VCaP (cell line): ENCODE measurements at regions not wholly inside any gene's neighbourhood (a gene's known extent, or its start where the extent isn't known, plus 50 kb on each side); places are given as distances from the start of the nearest gene placed in this dataset.
"Not testable (repeated sequence)": the region's sequence is repeated elsewhere in the genome, so short reads cannot be mapped to it uniquely, and the experiment has no call there.

Experiments
- H3K27ac ChIP-seq: fragments of 450-650 bp; 2 replicates; pipeline ENCODE4 v1.5.1; 2017
- TF ChIP-seq, protein P1 (sequence below): fragments of 450-650 bp; conservative IDR thresholded peaks from 2 replicates; pipeline ENCODE4 v1.5.1; 2017; ENCODE audit warnings: mild to moderate bottlenecking, moderate library complexity

DNA sequence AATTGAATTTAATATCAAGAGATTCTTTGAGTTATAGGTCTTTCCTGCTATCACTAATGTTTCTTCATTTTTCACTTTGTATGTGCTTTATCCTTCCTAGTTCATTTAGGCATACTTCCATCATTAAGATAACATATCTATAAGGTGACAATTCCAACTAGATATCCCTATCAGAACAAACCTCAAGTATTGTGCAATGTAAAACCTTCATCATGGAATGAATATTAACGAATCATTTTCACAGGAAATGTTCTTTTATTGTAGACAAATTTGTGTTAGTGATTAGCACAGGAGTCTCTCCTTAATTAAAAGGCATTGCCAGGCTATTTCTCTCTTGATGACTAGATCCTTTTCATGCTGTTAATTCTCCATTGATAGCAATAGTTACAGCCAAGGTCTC lies 236.5 kb upstream of the MME start:
- TF ChIP-seq, protein P1, sequence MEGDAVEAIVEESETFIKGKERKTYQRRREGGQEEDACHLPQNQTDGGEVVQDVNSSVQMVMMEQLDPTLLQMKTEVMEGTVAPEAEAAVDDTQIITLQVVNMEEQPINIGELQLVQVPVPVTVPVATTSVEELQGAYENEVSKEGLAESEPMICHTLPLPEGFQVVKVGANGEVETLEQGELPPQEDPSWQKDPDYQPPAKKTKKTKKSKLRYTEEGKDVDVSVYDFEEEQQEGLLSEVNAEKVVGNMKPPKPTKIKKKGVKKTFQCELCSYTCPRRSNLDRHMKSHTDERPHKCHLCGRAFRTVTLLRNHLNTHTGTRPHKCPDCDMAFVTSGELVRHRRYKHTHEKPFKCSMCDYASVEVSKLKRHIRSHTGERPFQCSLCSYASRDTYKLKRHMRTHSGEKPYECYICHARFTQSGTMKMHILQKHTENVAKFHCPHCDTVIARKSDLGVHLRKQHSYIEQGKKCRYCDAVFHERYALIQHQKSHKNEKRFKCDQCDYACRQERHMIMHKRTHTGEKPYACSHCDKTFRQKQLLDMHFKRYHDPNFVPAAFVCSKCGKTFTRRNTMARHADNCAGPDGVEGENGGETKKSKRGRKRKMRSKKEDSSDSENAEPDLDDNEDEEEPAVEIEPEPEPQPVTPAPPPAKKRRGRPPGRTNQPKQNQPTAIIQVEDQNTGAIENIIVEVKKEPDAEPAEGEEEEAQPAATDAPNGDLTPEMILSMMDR: no peak

GRCh38 chr3:154842536-154842935 lies 237.6 kb upstream of the MME start:
- TF ChIP-seq, protein P1: no peak
- no peak overlapping the region for H3K27ac ChIP-seq

More for the DNA sequence above, 236.5 kb upstream of the MME start:
- no peak overlapping the region for H3K27ac ChIP-seq

GRCh38 chr3:154835639-154836038 lies 244.5 kb upstream of the MME start:
- H3K27ac ChIP-seq: no peak overlapping the region
- TF ChIP-seq, protein P1: no peak

DNA sequence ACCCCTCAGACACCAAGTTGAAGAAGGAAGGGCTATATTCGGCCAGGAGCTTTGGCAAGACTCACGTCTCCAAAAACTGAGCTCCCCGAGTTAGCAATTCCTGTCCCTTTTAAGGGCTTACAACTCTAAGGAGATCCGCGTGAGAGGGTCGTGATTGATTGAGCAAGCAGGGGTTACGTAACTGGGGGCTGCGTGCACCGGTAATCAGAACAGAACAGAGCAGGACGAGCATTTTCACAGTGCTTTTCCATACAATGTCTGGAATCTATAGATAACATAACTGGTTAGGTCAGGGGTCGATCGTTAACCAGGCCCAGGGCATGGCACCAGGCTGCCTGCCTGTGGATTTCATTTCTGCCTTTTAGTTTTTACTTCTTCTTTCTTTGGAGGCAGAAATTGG lies 245.3 kb upstream of the MME start:
- not testable (repeated sequence) for H3K27ac ChIP-seq

DNA sequence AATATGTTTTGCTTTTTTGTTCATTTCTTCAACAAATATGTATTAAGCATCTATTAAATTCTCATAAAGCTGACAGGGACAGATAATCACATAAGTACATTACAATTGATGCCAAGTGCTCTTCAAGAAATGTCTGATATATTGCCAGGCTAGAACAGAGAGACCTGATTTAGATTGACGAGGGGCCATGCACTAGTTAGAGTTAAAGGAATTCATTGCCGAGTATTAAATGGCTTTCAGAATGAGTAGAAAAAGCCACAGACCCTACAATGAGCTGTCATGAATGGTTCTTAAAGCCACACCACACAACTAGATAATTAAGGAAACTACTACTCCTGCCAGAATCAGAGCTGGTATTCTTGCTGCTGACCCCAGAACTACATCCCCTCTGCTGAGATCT lies 250.2 kb upstream of the MME start:
- no peak overlapping the region for H3K27ac ChIP-seq
- TF ChIP-seq, protein P1: no peak

- H3K27ac ChIP-seq: no peak overlapping the region
- TF ChIP-seq, protein P1: no peak
These were observed 260.6 kb upstream of the MME start for GRCh38 chr3:154819491-154819890.

DNA sequence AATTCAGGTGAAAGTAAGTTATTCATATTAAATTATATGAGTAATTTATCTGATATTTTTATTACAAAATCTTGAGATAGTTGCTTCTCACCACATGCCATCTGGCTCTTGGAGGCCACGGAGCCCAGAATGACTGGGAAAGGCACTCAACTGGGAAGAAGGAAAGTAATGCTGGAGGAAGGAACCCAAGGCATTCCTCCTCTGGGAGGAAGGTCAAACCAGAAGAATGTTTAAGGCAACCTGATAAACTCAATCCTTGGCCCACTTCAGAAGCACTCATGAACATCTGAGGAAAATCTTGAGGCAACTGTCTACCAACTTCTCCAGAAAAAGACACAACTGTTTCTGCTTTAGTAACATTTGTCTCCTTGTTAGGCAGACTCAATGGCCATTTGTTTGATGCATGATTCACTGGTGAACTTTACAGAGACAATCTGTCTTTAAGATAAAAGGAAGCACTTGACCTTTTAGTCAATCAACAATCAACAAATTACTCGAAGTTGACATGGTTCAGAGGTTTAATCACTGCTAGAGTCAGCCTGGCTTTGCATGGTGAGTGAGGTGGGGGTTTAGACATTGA lies 261.4 kb upstream of the MME start:
- TF ChIP-seq, protein P1: no peak
- H3K27ac ChIP-seq: no peak overlapping the region

- H3K27ac ChIP-seq: not testable (repeated sequence)
These were observed 270.1 kb upstream of the MME start for GRCh38 chr3:154810017-154810416.

GRCh38 chr3:154801729-154802128 lies 278.4 kb upstream of the MME start:
- TF ChIP-seq, protein P1: no peak
- no peak overlapping the region for H3K27ac ChIP-seq
